ENCODE measurements at regions not wholly inside any gene's neighbourhood (a gene's known extent, or its start where the extent isn't known, plus 50 kb on each side); places are given as distances from the start of the nearest gene placed in this dataset.
A peak's percentile ranks its signal among the peaks of the same experiment; 100 is the strongest.

- no peak for TF ChIP-seq POLR2AphosphoS5 (IDR thresholded peaks at IDR 0.05; ENCODE audit: low read depth)
- TF ChIP-seq CTCF (conservative IDR thresholded peaks at IDR 0.05; ENCODE audit: low read depth in 2 of 2) = peak; percentile 14 to 56; a peak in 2 of 4 replicates
Measured at GRCh38 chr2:126482582-126483464, 173.1 kb upstream of the GYPC start.
